HCT116 (cell line): ENCODE measurements at regions not wholly inside any gene's neighbourhood (a gene's known extent, or its start where the extent isn't known, plus 50 kb on each side); places are given as distances from the start of the nearest gene placed in this dataset.

Experiments
- ATF3 ChIP-seq: IDR thresholded peaks from 2 replicates; pipeline ENCODE4 v1.6.1; 2012
- CBX3 ChIP-seq: IDR thresholded peaks from 2 replicates; pipeline ENCODE4 v1.6.1; 2012; ENCODE audit warnings: low read depth
- EGR1 ChIP-seq: IDR thresholded peaks from 2 replicates; pipeline ENCODE4 v1.6.1; 2012; ENCODE audit warnings: low read depth
- ELF1 ChIP-seq: IDR thresholded peaks from 2 replicates; pipeline ENCODE4 v1.6.1; 2012; ENCODE audit warnings: low read depth, borderline replicate concordance
- EZH2phosphoT487 ChIP-seq: fragments of 200-600 bp; IDR thresholded peaks from 2 replicates; pipeline ENCODE4 v1.6.1; 2018; ENCODE audit warnings: antibody characterized with exemption, borderline replicate concordance
- POLR2AphosphoS5 ChIP-seq: IDR thresholded peaks from 2 replicates; pipeline ENCODE4 v1.6.1; 2011; ENCODE audit warnings: mild to moderate bottlenecking, low read depth, low read length, moderate library complexity
- RAD21 ChIP-seq: IDR thresholded peaks from 2 replicates; pipeline ENCODE4 v1.6.1; 2012; ENCODE audit warnings: low read depth, mild to moderate bottlenecking
- REST ChIP-seq: IDR thresholded peaks from 2 replicates; pipeline ENCODE4 v1.6.1; 2012; ENCODE audit warnings: low read depth
- TCF7L2 ChIP-seq: IDR thresholded peaks from 2 replicates; pipeline ENCODE4 v1.7.0; 2011; ENCODE audit warnings: borderline replicate concordance, inconsistent platforms; ENCODE audit not compliant: insufficient read depth, insufficient read length; ENCODE audit errors: extremely low read depth
- ZFX ChIP-seq: fragments of 450-650 bp; IDR thresholded peaks from 2 replicates; pipeline ENCODE4 v1.6.1; 2017
- TF ChIP-seq, protein P1 (sequence below), 3 experiments: fragments of 200-600 bp in 1 of 3; sonication (generic) in 1 of 3; IDR thresholded peaks in 2 of 3; conservative IDR thresholded peaks in 1 of 3; 2 replicates each; pipeline ENCODE4 v1.5.1; 2012 to 2017; ENCODE audit warnings: low read depth in 2 of 3, low read length in 2 of 3, antibody characterized with exemption in 1 of 3, borderline replicate concordance in 1 of 3, control low read depth in 1 of 3, mild to moderate bottlenecking in 1 of 3, mixed read lengths in 1 of 3, mixed run types in 1 of 3, moderate library complexity in 1 of 3; ENCODE audit not compliant: insufficient read depth in 1 of 3

DNA sequence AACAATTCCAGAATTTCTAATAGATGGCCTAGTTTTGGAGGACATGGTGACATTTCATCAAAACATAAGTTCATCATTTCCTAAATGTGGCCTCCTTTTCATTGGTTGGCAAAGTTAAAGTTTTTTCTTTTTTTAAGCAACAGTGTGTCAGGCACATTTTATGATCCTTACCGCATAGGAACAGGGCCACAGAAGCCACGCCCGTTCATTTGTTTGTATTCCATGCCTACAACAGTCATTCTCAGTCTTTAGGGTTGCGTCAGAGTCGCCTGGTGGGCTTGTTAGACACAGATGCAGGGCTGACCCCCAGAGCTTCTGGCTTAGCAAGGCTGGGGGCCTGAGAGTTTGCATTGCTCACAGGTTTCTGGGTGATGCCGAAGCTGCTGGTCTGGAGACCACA lies 130.2 kb downstream of the HSD17B3 start (continued):
- TF ChIP-seq REST (no peak), ELF1 (no peak), CBX3 (no peak), RAD21 (no peak), TCF7L2 (no peak), ZFX (no peak), POLR2AphosphoS5 (no peak), EZH2phosphoT487 (no peak), ATF3 (no peak), EGR1 (no peak)
- TF ChIP-seq, protein P1, sequence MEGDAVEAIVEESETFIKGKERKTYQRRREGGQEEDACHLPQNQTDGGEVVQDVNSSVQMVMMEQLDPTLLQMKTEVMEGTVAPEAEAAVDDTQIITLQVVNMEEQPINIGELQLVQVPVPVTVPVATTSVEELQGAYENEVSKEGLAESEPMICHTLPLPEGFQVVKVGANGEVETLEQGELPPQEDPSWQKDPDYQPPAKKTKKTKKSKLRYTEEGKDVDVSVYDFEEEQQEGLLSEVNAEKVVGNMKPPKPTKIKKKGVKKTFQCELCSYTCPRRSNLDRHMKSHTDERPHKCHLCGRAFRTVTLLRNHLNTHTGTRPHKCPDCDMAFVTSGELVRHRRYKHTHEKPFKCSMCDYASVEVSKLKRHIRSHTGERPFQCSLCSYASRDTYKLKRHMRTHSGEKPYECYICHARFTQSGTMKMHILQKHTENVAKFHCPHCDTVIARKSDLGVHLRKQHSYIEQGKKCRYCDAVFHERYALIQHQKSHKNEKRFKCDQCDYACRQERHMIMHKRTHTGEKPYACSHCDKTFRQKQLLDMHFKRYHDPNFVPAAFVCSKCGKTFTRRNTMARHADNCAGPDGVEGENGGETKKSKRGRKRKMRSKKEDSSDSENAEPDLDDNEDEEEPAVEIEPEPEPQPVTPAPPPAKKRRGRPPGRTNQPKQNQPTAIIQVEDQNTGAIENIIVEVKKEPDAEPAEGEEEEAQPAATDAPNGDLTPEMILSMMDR (IDR thresholded peaks at IDR 0.05 in 2 of 3, conservative IDR thresholded peaks at IDR 0.05 in 1 of 3; ENCODE audit: borderline replicate concordance in 1 of 3, insufficient read depth in 1 of 3, low read depth in 2 of 3, low read length in 2 of 3) = no peak
